K562 (cell line): ENCODE measurements at regions not wholly inside any gene's neighbourhood (a gene's known extent, or its start where the extent isn't known, plus 50 kb on each side); places are given as distances from the start of the nearest gene placed in this dataset.

ENCODE experiments used
- ATAC-seq: fragments of 200-7000 bp; cut with Tn5 transposase; 3 replicates; pipeline ENCODE4 v1.9.1; 2020; ENCODE audit warnings: moderate library complexity
- BruUV-seq: library from RNA; stranded (reverse); fragments of 400-500 nt; replicated peaks from 2 replicates; lab custom pipeline; 2021; lab: Mats Ljungman, UMichigan
- CTCF ChIA-PET: fragments of 300-600 bp; formaldehyde crosslinking; extraction: SDS; loops from one replicate; lab custom pipeline; 2021; ENCODE audit warnings: low intra/inter-chr PET ratio; lab: Yijun Ruan, JAX
- POLR2A ChIA-PET: fragments of 300-600, 350-650 bp; sonication (Branson Sonifier 250); formaldehyde crosslinking; extraction: SDS; loops from one replicate; lab custom pipeline; 2021; ENCODE audit warnings: antibody characterized with exemption, inconsistent platforms; lab: Yijun Ruan, JAX
- DNase-seq, 4 experiments: peaks; one replicate each; pipeline versions ENCODE4 v3.0.0 to v3.0.0-alpha.2; 2011 to 2018; ENCODE audit warnings: low spot score in 3 of 4, mixed read lengths in 3 of 4; ENCODE audit errors: extremely low read depth in 1 of 4
- FAIRE-seq: peaks from 2 replicates; lab custom pipeline; 2011; peaks lifted over from hg19 to GRCh38; lab: Jason Lieb, UNC
- H2AFZ ChIP-seq: 2 replicates; pipeline ENCODE4 v1.6.0; 2011; ENCODE audit warnings: low read depth, low read length, control low read depth, inconsistent platforms
- H3K27ac ChIP-seq: fragments of 200-600 bp; 3 replicates; pipeline ENCODE4 v1.8.0; 2011; ENCODE audit warnings: low read depth, mild to moderate bottlenecking, control low read depth, inconsistent platforms, low read length, moderate library complexity, mixed read lengths; ENCODE audit errors: extremely low read depth
- H3K27me3 ChIP-seq, 2 experiments: fragments of 300-600 bp in 1 of 2; 2 replicates in 1 of 2; 3 replicates in 1 of 2; pipeline versions ENCODE4 v1.6.0 to v1.8.0; 2011; ENCODE audit warnings: inconsistent platforms in 2 of 2, low read length in 2 of 2, mild to moderate bottlenecking in 1 of 2, mixed read lengths in 1 of 2, moderate library complexity in 1 of 2; ENCODE audit not compliant: control insufficient read depth in 2 of 2, insufficient read depth in 2 of 2
- H3K36me3 ChIP-seq: fragments of 300-600 bp; 3 replicates; pipeline ENCODE4 v1.8.0; 2011; ENCODE audit warnings: mild to moderate bottlenecking, low read length, inconsistent platforms; ENCODE audit not compliant: control insufficient read depth, insufficient read depth
- H3K4me1 ChIP-seq, 2 experiments: fragments of 200-600 bp in 1 of 2; replicated peaks in 1 of 2; 2 replicates in 1 of 2; 3 replicates in 1 of 2; pipeline versions ENCODE4 v1.5.1 to v1.8.0; 2011; ENCODE audit warnings: inconsistent platforms in 2 of 2, low read length in 2 of 2, mild to moderate bottlenecking in 1 of 2, mixed read lengths in 1 of 2, moderate library complexity in 1 of 2; ENCODE audit not compliant: control insufficient read depth in 2 of 2, insufficient read depth in 2 of 2
- H3K4me2 ChIP-seq: 2 replicates; pipeline ENCODE4 v1.6.1; 2011; ENCODE audit warnings: low read length, control low read depth, inconsistent platforms, mixed read lengths; ENCODE audit not compliant: insufficient read depth
- H3K4me3 ChIP-seq: fragments of 200-600 bp; sonication (generic), shearing (Covaris generic); 2 replicates; pipeline ENCODE4 v1.5.1; 2016; ENCODE audit warnings: control low read depth, inconsistent platforms
- H3K79me2 ChIP-seq: fragments of 200-600 bp; 3 replicates; pipeline ENCODE4 v1.8.0; 2011; ENCODE audit warnings: low read length, inconsistent platforms; ENCODE audit not compliant: control insufficient read depth, insufficient read depth
- H3K9ac ChIP-seq, 2 experiments: 2 replicates each; pipeline versions ENCODE4 v1.6.0 to v1.6.1; 2011; ENCODE audit warnings: low read depth in 2 of 2, low read length in 2 of 2, control low read depth in 1 of 2, inconsistent platforms in 1 of 2, mild to moderate bottlenecking in 1 of 2, mixed read lengths in 1 of 2; ENCODE audit not compliant: insufficient read depth in 1 of 2
- H3K9me1 ChIP-seq: one replicate; pipeline ENCODE4 v1.6.0; 2011; ENCODE audit warnings: inconsistent platforms, mild to moderate bottlenecking, low read length, moderate library complexity; ENCODE audit not compliant: control insufficient read depth, insufficient read depth
- H3K9me3 ChIP-seq: replicated peaks from 2 replicates; pipeline ENCODE4 v1.5.1; 2011; ENCODE audit warnings: low read depth, low read length, inconsistent platforms; ENCODE audit not compliant: control insufficient read depth, insufficient read depth
- H4K20me1 ChIP-seq: replicated peaks from 2 replicates; pipeline ENCODE4 v1.6.1; 2011; ENCODE audit warnings: low read length, inconsistent platforms, mixed read lengths; ENCODE audit not compliant: control insufficient read depth, insufficient read depth
- HNRNPL ChIP-seq: fragments of 200-400 bp; formaldehyde crosslinking; IDR thresholded peaks from 2 replicates; pipeline ENCODE4 v1.6.1; 2017; ENCODE audit warnings: low read depth, mild to moderate bottlenecking, low read length
- MYNN ChIP-seq, 2 experiments: sonication (generic); formaldehyde crosslinking in 1 of 2; IDR thresholded peaks; 2 replicates each; pipeline versions ENCODE4 v1.5.0 to v1.6.1; 2016 to 2020; ENCODE audit warnings: antibody characterized with exemption in 1 of 2, missing genetic modification reagents in 1 of 2
- NR2C2 ChIP-seq, 2 experiments: fragments of 200-800 bp in 1 of 2; sonication (Bioruptor generic) in 1 of 2; sonication (generic) in 1 of 2; formaldehyde crosslinking in 1 of 2; IDR thresholded peaks; 2 replicates each; pipeline versions ENCODE4 v1.6.1 to v1.8.0; 2016 to 2022; ENCODE audit warnings: mild to moderate bottlenecking in 1 of 2, missing compliant biosample characterization in 1 of 2, missing genetic modification characterization in 1 of 2, missing genetic modification reagents in 1 of 2
- POLR2AphosphoS5 ChIP-seq: IDR thresholded peaks from 2 replicates; pipeline ENCODE4 v1.6.1; 2011; ENCODE audit warnings: mild to moderate bottlenecking, low read depth, low read length, moderate library complexity; ENCODE audit not compliant: control insufficient read depth, insufficient read depth
- RNF2 ChIP-seq: sonication (generic); IDR thresholded peaks from 2 replicates; pipeline ENCODE4 v1.6.1; 2016
- SMAD4 ChIP-seq: fragments of 250-450 bp; sonication (Bioruptor Pico); conservative IDR thresholded peaks from 2 replicates; pipeline ENCODE4 v1.8.0; 2021; ENCODE audit warnings: inconsistent platforms, mild to moderate bottlenecking, moderate library complexity
- TBP ChIP-seq: optimal IDR thresholded peaks from 2 replicates; pipeline ENCODE3; 2011; ENCODE audit warnings: low read depth, low read length, improper control_type of control experiment
- ZNF445 ChIP-seq: fragments of 250-450 bp; sonication (Bioruptor Pico); IDR thresholded peaks from 2 replicates; pipeline ENCODE4 v1.4.0; 2020; ENCODE audit warnings: low read depth, mild to moderate bottlenecking, moderate library complexity
- WGBS: fragments of 100-300 bp; shearing (Covaris generic); methylation state at CpG from one replicate; pipeline ENCODE4 v1.1.6; 2016; ENCODE audit warnings: low coverage, mixed read lengths; ENCODE audit not compliant: insufficient coverage; ENCODE audit errors: missing lambda C conversion rate; 5-methylcytosine and 5-hydroxymethylcytosine counted together
- in situ Hi-C: fragments of 300-500 bp; cut with MboI; formaldehyde crosslinking; loops from 4 replicates; pipeline ENCODE4 v1.15.0; 2018; ENCODE audit warnings: inconsistent platforms, mixed read lengths
- intact Hi-C: fragments of 100-400 bp; cut with micrococcal nuclease; formaldehyde crosslinking; loops from 2 replicates; pipeline ENCODE4 v1.14.2; 2022
- TF ChIP-seq, protein P1 (sequence below): sonication (generic); formaldehyde crosslinking; IDR thresholded peaks from 2 replicates; pipeline ENCODE4 v1.8.1; 2023; ENCODE audit warnings: mild to moderate bottlenecking, missing genetic modification reagents
- TF ChIP-seq, protein P2 (sequence below): sonication (generic); formaldehyde crosslinking; IDR thresholded peaks from 2 replicates; pipeline ENCODE4 v1.8.1; 2023; ENCODE audit warnings: missing genetic modification reagents, mild to moderate bottlenecking, borderline replicate concordance

DNA sequence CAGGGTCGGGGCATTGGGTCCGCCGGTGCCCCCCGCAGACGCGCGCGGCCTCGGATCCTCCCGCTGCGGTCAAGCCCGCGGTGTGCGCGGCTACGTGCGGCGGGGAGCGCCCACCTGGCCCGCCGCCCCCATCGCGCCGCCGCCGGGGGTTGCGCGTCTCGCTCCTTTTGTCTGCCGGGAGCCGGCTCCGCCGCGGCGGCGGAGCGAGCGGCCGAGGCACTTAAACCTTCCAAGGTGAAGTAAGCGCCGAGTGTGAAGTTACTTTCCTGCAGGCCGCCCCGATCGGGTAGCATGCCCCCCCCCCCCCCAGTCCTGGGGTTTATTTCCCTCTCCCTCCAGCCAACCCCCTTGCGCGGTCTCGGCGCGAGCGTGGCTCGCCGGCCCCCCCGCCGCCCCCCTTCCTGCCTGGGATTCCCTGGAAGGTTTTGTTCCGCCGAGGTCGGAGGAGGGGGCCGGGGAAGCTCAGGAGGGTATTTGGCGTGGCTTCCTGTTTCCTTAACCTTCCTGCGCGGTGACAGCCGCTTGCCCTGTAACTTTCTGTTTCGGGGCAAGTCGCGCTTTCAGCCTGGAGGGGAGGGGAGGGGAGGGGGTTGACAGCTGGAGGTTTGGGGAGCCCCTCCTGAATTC is 56.6 kb upstream of the GSE1 start:
- H3K79me2 ChIP-seq = peaks cover 91% of the 10 kb centered on the region
- peak overlapping the region; percentile 94 for H3K4me2 ChIP-seq
- H3K9me3 ChIP-seq = no peaks in the 10 kb centered on the region
- ChIA-PET CTCF (interaction anchor here (0.6 to 1.1 kb wide), 7 partner anchors 10 to 254 kb away, joined by 3 to 5 read pairs (median 3); no protein-coding TSS in a partner anchor), POLR2A (interaction anchor here (0.6 to 2.7 kb wide), 13 partner anchors 11 to 1050 kb away, joined by 3 to 28 read pairs (median 5); partner anchors contain the start of gene GSE1)
- peak overlapping the region; percentile 92 for H3K4me3 ChIP-seq
- DNase-seq (peak; percentile 69 to 84 (median 78)), ATAC-seq (no peak), FAIRE-seq (no peak)
- in situ Hi-C loops = no loop called here
- peaks cover 30% of the 10 kb centered on the region for H3K36me3 ChIP-seq
- no peaks in the 10 kb centered on the region for H3K27me3 ChIP-seq
- BruUV-seq = no TSS peak
- peaks cover 13% of the 10 kb centered on the region; the same call in 1 of the 2 replicates for H4K20me1 ChIP-seq
- WGBS = under 1% methylated on average over 48 of the region's 65 CpGs
- peak overlapping the region; percentile 97 to 98 for H3K9ac ChIP-seq
- peak overlapping the region; percentile 97 for H3K27ac ChIP-seq
- no peaks in the 10 kb centered on the region for H3K9me1 ChIP-seq
- intact Hi-C loops = no loop called here
- no peak overlapping the region for H2AFZ ChIP-seq
- H3K4me1 ChIP-seq = peaks cover 29 to 51% of the 10 kb centered on the region in 2 experiments
- TF ChIP-seq, protein P1, sequence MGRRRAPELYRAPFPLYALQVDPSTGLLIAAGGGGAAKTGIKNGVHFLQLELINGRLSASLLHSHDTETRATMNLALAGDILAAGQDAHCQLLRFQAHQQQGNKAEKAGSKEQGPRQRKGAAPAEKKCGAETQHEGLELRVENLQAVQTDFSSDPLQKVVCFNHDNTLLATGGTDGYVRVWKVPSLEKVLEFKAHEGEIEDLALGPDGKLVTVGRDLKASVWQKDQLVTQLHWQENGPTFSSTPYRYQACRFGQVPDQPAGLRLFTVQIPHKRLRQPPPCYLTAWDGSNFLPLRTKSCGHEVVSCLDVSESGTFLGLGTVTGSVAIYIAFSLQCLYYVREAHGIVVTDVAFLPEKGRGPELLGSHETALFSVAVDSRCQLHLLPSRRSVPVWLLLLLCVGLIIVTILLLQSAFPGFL (CRISPR knock-in tag) = no peak
- peak; percentile 12; the same call in 1 of the 2 replicates for TF ChIP-seq RNF2
- 0 out of 2 replicates have a peak, but pooled peaks have one; percentile 8 for TF ChIP-seq MYNN (IDR thresholded peaks at IDR 0.05)
- no peak for TF ChIP-seq MYNN (CRISPR knock-in tag; IDR thresholded peaks at IDR 0.05)
- no peak for TF ChIP-seq NR2C2 (CRISPR knock-in tag; IDR thresholded peaks at IDR 0.05)
- TF ChIP-seq NR2C2 (tag; IDR thresholded peaks at IDR 0.05) = peak; percentile 39; the same call in 1 of the 2 replicates
- TF ChIP-seq SMAD4 (CRISPR knock-in tag) = 0 out of 2 replicates have a peak, but pooled peaks have one; percentile 4
- TF ChIP-seq HNRNPL = no peak
- no peak for TF ChIP-seq ZNF445 (CRISPR knock-in tag)
- TF ChIP-seq POLR2AphosphoS5 = peak; percentile 15; the same call in 1 of the 2 replicates
- TF ChIP-seq, protein P2, sequence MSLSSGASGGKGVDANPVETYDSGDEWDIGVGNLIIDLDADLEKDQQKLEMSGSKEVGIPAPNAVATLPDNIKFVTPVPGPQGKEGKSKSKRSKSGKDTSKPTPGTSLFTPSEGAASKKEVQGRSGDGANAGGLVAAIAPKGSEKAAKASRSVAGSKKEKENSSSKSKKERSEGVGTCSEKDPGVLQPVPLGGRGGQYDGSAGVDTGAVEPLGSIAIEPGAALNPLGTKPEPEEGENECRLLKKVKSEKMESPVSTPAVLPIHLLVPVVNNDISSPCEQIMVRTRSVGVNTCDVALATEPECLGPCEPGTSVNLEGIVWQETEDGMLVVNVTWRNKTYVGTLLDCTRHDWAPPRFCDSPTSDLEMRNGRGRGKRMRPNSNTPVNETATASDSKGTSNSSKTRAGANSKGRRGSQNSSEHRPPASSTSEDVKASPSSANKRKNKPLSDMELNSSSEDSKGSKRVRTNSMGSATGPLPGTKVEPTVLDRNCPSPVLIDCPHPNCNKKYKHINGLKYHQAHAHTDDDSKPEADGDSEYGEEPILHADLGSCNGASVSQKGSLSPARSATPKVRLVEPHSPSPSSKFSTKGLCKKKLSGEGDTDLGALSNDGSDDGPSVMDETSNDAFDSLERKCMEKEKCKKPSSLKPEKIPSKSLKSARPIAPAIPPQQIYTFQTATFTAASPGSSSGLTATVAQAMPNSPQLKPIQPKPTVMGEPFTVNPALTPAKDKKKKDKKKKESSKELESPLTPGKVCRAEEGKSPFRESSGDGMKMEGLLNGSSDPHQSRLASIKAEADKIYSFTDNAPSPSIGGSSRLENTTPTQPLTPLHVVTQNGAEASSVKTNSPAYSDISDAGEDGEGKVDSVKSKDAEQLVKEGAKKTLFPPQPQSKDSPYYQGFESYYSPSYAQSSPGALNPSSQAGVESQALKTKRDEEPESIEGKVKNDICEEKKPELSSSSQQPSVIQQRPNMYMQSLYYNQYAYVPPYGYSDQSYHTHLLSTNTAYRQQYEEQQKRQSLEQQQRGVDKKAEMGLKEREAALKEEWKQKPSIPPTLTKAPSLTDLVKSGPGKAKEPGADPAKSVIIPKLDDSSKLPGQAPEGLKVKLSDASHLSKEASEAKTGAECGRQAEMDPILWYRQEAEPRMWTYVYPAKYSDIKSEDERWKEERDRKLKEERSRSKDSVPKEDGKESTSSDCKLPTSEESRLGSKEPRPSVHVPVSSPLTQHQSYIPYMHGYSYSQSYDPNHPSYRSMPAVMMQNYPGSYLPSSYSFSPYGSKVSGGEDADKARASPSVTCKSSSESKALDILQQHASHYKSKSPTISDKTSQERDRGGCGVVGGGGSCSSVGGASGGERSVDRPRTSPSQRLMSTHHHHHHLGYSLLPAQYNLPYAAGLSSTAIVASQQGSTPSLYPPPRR (CRISPR knock-in tag) = no peak
- TF ChIP-seq TBP = peak; percentile 33
